Body of pancreas (tissue), 4 donors: ENCODE measurements at regions not wholly inside any gene's neighbourhood (a gene's known extent, or its start where the extent isn't known, plus 50 kb on each side); places are given as distances from the start of the nearest gene placed in this dataset.

ENCODE experiments used
- CTCF ChIP-seq, 7 experiments: fragments of 450-650 bp in 4 of 7; fragments of 200-600 bp in 3 of 7; sonication (generic) in 3 of 7; IDR thresholded peaks; one replicate each; pipeline ENCODE4 v1.5.1; 2016 to 2019; ENCODE audit warnings: antibody characterized with exemption in 7 of 7
- POLR2A ChIP-seq, 3 donors: fragments of 450-650 bp; IDR thresholded peaks; one replicate each; pipeline ENCODE4 v1.6.1; 2016; ENCODE audit warnings: antibody characterized with exemption in 3 of 3, mild to moderate bottlenecking in 2 of 3

- TF ChIP-seq CTCF (IDR thresholded peaks at IDR 0.05) (no peak), POLR2A (IDR thresholded peaks at IDR 0.05) (no peak)
Measured at GRCh38 chr3:14285548-14285925, 106.9 kb downstream of the LSM3 start.
